Progenitor cell of endocrine pancreas (in vitro differentiated cells): ENCODE measurements at regions not wholly inside any gene's neighbourhood (a gene's known extent, or its start where the extent isn't known, plus 50 kb on each side); places are given as distances from the start of the nearest gene placed in this dataset.

ENCODE experiments used
- DNase-seq: peaks from one replicate; pipeline ENCODE4 v3.0.0; 2021; ENCODE audit warnings: low spot score; ENCODE audit not compliant: unreplicated experiment
- H3K27ac Mint-ChIP-seq: 2 replicates; pipeline ENCODE4 v1.8.0; 2021; ENCODE audit warnings: mild to moderate bottlenecking, moderate library complexity, mixed read lengths
- H3K27me3 Mint-ChIP-seq: 2 replicates; pipeline ENCODE4 v1.8.0; 2021; ENCODE audit warnings: mixed read lengths
- H3K36me3 Mint-ChIP-seq: 2 replicates; pipeline ENCODE4 v1.8.0; 2022; ENCODE audit warnings: mixed read lengths; ENCODE audit not compliant: insufficient read depth
- H3K4me1 Mint-ChIP-seq: 2 replicates; pipeline ENCODE4 v1.8.0; 2021; ENCODE audit warnings: low read depth, mixed read lengths
- H3K4me3 Mint-ChIP-seq: 2 replicates; pipeline ENCODE4 v1.8.0; 2021; ENCODE audit warnings: low read depth, mild to moderate bottlenecking, moderate library complexity, mixed read lengths
- H3K9me3 Mint-ChIP-seq: 2 replicates; pipeline ENCODE4 v1.8.0; 2021; ENCODE audit warnings: low read depth, mixed read lengths
- CTCF ChIP-seq: fragments of 200-600 bp; sonication (generic); IDR thresholded peaks from one replicate; pipeline ENCODE4 v1.5.0; 2021; ENCODE audit warnings: antibody characterized with exemption, mild to moderate bottlenecking; ENCODE audit not compliant: unreplicated experiment

DNA sequence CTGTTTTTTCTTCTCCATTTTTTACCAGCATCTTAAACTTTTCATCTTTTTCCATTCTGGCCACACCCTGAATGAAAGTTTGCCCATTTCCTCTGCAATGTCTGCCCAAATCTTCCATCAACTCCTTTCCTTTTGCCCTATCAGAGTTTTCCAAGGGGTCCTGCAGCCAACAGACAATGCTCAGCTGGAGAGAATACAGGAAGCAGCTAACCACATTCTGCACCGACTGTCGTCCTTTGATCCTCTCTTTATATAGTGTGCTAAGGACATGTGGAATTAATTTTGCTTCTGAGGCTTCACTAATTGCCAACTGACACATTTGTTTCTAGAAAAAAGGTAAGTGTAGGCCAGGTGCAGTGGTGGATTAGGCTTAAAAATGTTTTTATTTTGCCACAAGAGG lies 50.5 kb upstream of the DLX2 start:
- Mint-ChIP-seq H3K4me1 (no peaks in the 10 kb centered on the region), H3K36me3 (no peaks in the 10 kb centered on the region), H3K4me3 (no peak overlapping the region), H3K27ac (no peak overlapping the region), H3K9me3 (peaks cover 9% of the 10 kb centered on the region), H3K27me3 (peaks cover 36% of the 10 kb centered on the region)
- TF ChIP-seq CTCF, result no peak
- no peak for DNase-seq

- peaks cover 9% of the 10 kb centered on the region for H3K9me3 Mint-ChIP-seq
- no peak for DNase-seq
- H3K36me3 Mint-ChIP-seq, result no peaks in the 10 kb centered on the region
- no peak for TF ChIP-seq CTCF
- peaks cover 39% of the 10 kb centered on the region for H3K27me3 Mint-ChIP-seq
- no peak overlapping the region for H3K4me3 Mint-ChIP-seq
- no peaks in the 10 kb centered on the region for H3K4me1 Mint-ChIP-seq
- no peak overlapping the region for H3K27ac Mint-ChIP-seq
Measured at GRCh38 chr2:172153757-172154156, 51.1 kb upstream of the DLX2 start.

DNA sequence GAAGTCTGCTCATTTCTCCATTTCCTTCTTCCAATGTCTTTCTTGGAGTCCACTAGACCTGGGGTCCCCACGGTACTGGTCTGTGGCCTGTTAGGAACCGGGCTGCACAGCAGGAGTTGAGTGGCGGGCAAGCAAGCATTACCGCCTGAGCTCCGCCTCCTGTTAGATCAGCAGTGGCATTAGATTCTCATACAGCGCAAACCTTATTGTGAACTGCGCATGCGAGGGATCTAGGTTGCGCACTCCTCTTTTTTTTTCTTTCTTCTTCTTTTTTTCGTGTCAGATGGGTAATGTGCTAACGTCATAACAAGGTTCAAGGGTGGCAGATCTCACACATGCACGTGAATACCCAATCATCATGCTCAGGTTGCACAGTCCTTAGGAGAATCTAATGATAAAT lies 53.1 kb upstream of the DLX2 start:
- no peaks in the 10 kb centered on the region for H3K36me3 Mint-ChIP-seq
- no peak for TF ChIP-seq CTCF
- no peaks in the 10 kb centered on the region for H3K4me1 Mint-ChIP-seq
- peaks cover 9% of the 10 kb centered on the region for H3K9me3 Mint-ChIP-seq
- H3K4me3 Mint-ChIP-seq, result no peak overlapping the region
- H3K27me3 Mint-ChIP-seq, result peaks cover 39% of the 10 kb centered on the region
- no peak for DNase-seq
- no peak overlapping the region for H3K27ac Mint-ChIP-seq

- Mint-ChIP-seq H3K4me1 (no peaks in the 10 kb centered on the region), H3K27ac (no peak overlapping the region), H3K27me3 (peaks cover 22% of the 10 kb centered on the region), H3K9me3 (no peaks in the 10 kb centered on the region), H3K36me3 (no peaks in the 10 kb centered on the region), H3K4me3 (no peak overlapping the region)
- DNase-seq, result no peak
- TF ChIP-seq CTCF, result no peak
Measured at GRCh38 chr2:172160839-172161238, 58.1 kb upstream of the DLX2 start.

- no peaks in the 10 kb centered on the region for H3K4me1 Mint-ChIP-seq
- no peak for DNase-seq
- H3K36me3 Mint-ChIP-seq, result no peaks in the 10 kb centered on the region
- H3K27ac Mint-ChIP-seq, result no peak overlapping the region
- no peak overlapping the region for H3K4me3 Mint-ChIP-seq
- H3K27me3 Mint-ChIP-seq, result peaks cover 17% of the 10 kb centered on the region
- no peak for TF ChIP-seq CTCF
- no peaks in the 10 kb centered on the region for H3K9me3 Mint-ChIP-seq
Measured at GRCh38 chr2:172162225-172162733, 59.6 kb upstream of the DLX2 start.
